OCI-LY3 (cell line): ENCODE measurements at regions not wholly inside any gene's neighbourhood (a gene's known extent, or its start where the extent isn't known, plus 50 kb on each side); places are given as distances from the start of the nearest gene placed in this dataset.
A peak's percentile ranks its signal among the peaks of the same experiment; 100 is the strongest.

ENCODE experiments used
- H2AFZ ChIP-seq: fragments of 200-600, 300-600 bp; shearing (Covaris generic); 2 replicates; pipeline ENCODE4 v1.6.0; 2014; ENCODE audit warnings: antibody characterized with exemption, low read depth, low read length
- H3K27ac ChIP-seq: fragments of 200-600, 300-600 bp; sonication (generic); 2 replicates; pipeline ENCODE4 v1.5.1; 2014; ENCODE audit warnings: mild to moderate bottlenecking, low read length, moderate library complexity, mixed read lengths
- H3K27me3 ChIP-seq: fragments of 200-600, 300-600 bp; sonication (generic); 2 replicates; pipeline ENCODE4 v1.6.1; 2014; ENCODE audit warnings: low read depth, low read length, mixed read lengths
- H3K36me3 ChIP-seq: fragments of 200-600, 300-600 bp; sonication (generic); replicated peaks from 2 replicates; pipeline ENCODE3; 2014; ENCODE audit warnings: low read depth, low read length, mixed read lengths
- H3K4me1 ChIP-seq: fragments of 300-600, 200-600 bp; sonication (generic); 2 replicates; pipeline ENCODE4 v1.6.1; 2014; ENCODE audit warnings: low read length, mixed read lengths
- H3K4me2 ChIP-seq: fragments of 200-600, 300-600 bp; sonication (generic); 2 replicates; pipeline ENCODE4 v1.6.1; 2014; ENCODE audit warnings: low read length, mixed read lengths
- H3K4me3 ChIP-seq: fragments of 300-600, 200-600 bp; sonication (generic); 2 replicates; pipeline ENCODE4 v1.5.1; 2014; ENCODE audit warnings: antibody characterized with exemption, mild to moderate bottlenecking, low read length, moderate library complexity
- H3K79me2 ChIP-seq: fragments of 300-600, 200-600 bp; shearing (Covaris generic); 2 replicates; pipeline ENCODE4 v1.6.1; 2014; ENCODE audit warnings: mild to moderate bottlenecking, low read length, mixed read lengths
- H3K9ac ChIP-seq: fragments of 300-600, 200-600 bp; shearing (Covaris generic); 2 replicates; pipeline ENCODE4 v1.6.0; 2014; ENCODE audit warnings: mild to moderate bottlenecking, low read length, moderate library complexity
- H3K9me3 ChIP-seq: fragments of 200-600, 300-600 bp; shearing (Covaris generic); 2 replicates; pipeline ENCODE4 v1.6.1; 2014; ENCODE audit warnings: low read length, mixed read lengths; ENCODE audit not compliant: insufficient read depth
- H4K20me1 ChIP-seq: fragments of 200-600, 300-600 bp; sonication (generic); 2 replicates; pipeline ENCODE4 v1.6.1; 2016; ENCODE audit warnings: low read length, mixed read lengths; ENCODE audit not compliant: insufficient read depth
- CTCF ChIP-seq: fragments of 200-600, 300-600 bp; sonication (generic); IDR thresholded peaks from 2 replicates; pipeline ENCODE4 v1.5.1; 2014; ENCODE audit warnings: antibody characterized with exemption, low read length, low read depth
- EZH2phosphoT487 ChIP-seq: fragments of 200-600 bp; shearing (Covaris generic); IDR thresholded peaks from 2 replicates; pipeline ENCODE4 v1.6.1; 2018; ENCODE audit warnings: antibody characterized with exemption, mixed run types, low read depth

DNA sequence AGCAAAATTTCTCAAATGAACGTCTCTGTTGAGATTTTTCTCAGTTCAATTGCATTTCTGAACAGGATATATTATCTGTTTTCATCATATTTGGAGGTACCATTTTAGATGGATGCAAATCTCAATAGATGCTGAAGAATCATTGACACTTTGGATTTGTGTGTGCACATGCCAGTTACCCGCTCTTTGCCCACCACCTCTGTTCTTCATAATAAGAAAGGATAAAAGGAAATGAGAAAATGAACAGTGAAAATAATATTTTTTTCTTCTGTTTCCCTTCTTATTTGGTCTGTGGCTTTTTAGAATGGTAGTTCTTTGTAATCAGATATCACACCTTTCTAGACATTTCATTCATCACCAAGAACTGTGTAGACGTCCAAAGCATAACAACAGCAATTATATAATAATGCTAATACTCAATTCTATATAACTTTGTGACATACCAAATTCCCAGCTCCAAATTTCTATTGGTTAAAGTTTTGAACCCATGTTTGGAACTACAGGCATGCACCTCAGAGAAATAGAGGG is 256.7 kb upstream of the SATB1 start:
- Histone ChIP-seq H3K4me3 (no peak overlapping the region), H3K79me2 (no peaks in the 10 kb centered on the region), H2AFZ (no peak overlapping the region), H3K4me1 (peaks cover 22% of the 10 kb centered on the region), H3K27ac (no peak overlapping the region), H3K9ac (no peak overlapping the region), H4K20me1 (no peaks in the 10 kb centered on the region), H3K9me3 (no peaks in the 10 kb centered on the region), H3K27me3 (no peaks in the 10 kb centered on the region), H3K4me2 (no peak overlapping the region), H3K36me3 (no peaks in the 10 kb centered on the region)
- TF ChIP-seq EZH2phosphoT487 (no peak), CTCF (no peak)

GRCh38 chr3:18680758-18681157 is 255.6 kb upstream of the SATB1 start:
- Histone ChIP-seq H3K79me2 (no peaks in the 10 kb centered on the region), H2AFZ (no peak overlapping the region), H3K27ac (no peak overlapping the region), H3K4me3 (no peak overlapping the region), H3K9ac (no peak overlapping the region), H4K20me1 (no peaks in the 10 kb centered on the region), H3K27me3 (no peaks in the 10 kb centered on the region), H3K4me2 (no peak overlapping the region), H3K9me3 (no peaks in the 10 kb centered on the region), H3K36me3 (no peaks in the 10 kb centered on the region), H3K4me1 (peaks cover 22% of the 10 kb centered on the region)
- no peak for TF ChIP-seq CTCF
- TF ChIP-seq EZH2phosphoT487: no peak

GRCh38 chr3:18679238-18679637 is 254.1 kb upstream of the SATB1 start:
- peak overlapping the region; percentile 12; the same call in 1 of the 2 replicates for H3K27ac ChIP-seq
- no peaks in the 10 kb centered on the region for H3K36me3 ChIP-seq
- H3K9ac ChIP-seq: no peak overlapping the region
- TF ChIP-seq EZH2phosphoT487: no peak
- no peak for TF ChIP-seq CTCF
- H3K9me3 ChIP-seq: no peaks in the 10 kb centered on the region
- peak overlapping the region; percentile 74 for H2AFZ ChIP-seq
- peak overlapping the region; percentile 55 for H3K4me2 ChIP-seq
- H3K27me3 ChIP-seq: no peaks in the 10 kb centered on the region
- no peaks in the 10 kb centered on the region for H4K20me1 ChIP-seq
- peaks cover 22% of the 10 kb centered on the region for H3K4me1 ChIP-seq
- H3K79me2 ChIP-seq: no peaks in the 10 kb centered on the region
- H3K4me3 ChIP-seq: peak overlapping the region; percentile 33; the same call in 1 of the 2 replicates

DNA sequence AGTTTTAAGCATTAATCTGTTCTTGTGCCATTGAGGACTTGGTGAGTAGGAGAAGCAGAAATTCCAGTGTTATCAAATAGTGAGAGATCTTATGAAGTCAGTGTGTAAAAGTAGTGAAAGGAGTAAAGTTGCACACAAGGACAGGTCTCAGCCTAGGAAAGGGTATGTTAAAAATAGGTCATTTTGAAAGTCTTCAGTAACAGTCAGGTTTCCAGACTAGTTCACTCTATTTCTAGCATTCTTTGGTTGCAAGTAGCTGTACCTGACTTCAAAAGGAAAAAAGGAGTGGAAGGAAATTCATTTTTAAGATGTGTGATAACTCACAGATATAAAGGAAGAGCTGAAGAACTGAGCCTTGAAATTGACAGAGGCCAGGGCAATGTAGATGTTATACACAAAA is 250.1 kb upstream of the SATB1 start:
- Histone ChIP-seq H4K20me1 (no peaks in the 10 kb centered on the region), H3K79me2 (no peaks in the 10 kb centered on the region)
- TF ChIP-seq EZH2phosphoT487: no peak
- TF ChIP-seq CTCF: no peak

More for the DNA sequence above, 250.1 kb upstream of the SATB1 start:
- Histone ChIP-seq H3K9me3 (no peaks in the 10 kb centered on the region), H3K4me2 (no peak overlapping the region), H3K27me3 (no peaks in the 10 kb centered on the region), H3K4me1 (peaks cover 31% of the 10 kb centered on the region), H3K27ac (no peak overlapping the region), H3K36me3 (no peaks in the 10 kb centered on the region), H3K4me3 (no peak overlapping the region), H2AFZ (no peak overlapping the region), H3K9ac (no peak overlapping the region)
